ENCODE measurements at regions not wholly inside any gene's neighbourhood (a gene's known extent, or its start where the extent isn't known, plus 50 kb on each side); places are given as distances from the start of the nearest gene placed in this dataset.

DNA sequence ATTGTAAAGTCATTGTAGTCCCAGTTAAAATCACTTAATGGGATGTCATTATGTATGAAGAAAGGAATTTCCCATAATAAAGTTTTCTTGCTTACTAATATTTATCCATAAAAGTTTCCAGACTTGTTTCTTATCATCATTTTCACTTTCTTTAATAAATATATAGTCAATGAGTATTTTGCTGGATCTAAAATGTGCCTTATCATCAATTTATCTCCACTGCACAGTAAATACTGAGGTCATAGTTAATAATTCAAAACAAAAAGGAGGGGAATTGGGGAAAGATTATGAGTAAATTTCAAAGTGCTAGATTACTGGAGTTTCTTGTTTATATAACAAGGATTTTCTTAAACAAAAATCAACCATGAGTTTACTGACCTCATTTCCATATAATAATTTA lies 279.5 kb upstream of the DKK2 start:
- Histone ChIP-seq H3K4me3 (ENCODE audit: control extremely low read depth in 1 of 5, extremely low read depth in 1 of 5, insufficient read depth in 1 of 5, low read depth in 2 of 5, low read length in 4 of 5) (no peak overlapping the region), H3K79me2 (ENCODE audit: control insufficient read depth, insufficient read depth, low read length) (no peaks in the 10 kb centered on the region), H3K4me2 (replicated peaks; ENCODE audit: low read depth, low read length, poor library complexity, severe bottlenecking) (no peak overlapping the region), H3K36me3 (replicated peaks in 1 of 2; ENCODE audit: control extremely low read depth in 1 of 2, control insufficient read depth in 1 of 2, extremely low read depth in 1 of 2, insufficient read depth in 2 of 2, low read length in 1 of 2) (no peaks in the 10 kb centered on the region), H3K27ac (ENCODE audit: low read length in 2 of 2) (no peak overlapping the region), H4K20me1 (ENCODE audit: control insufficient read depth, insufficient read depth, low read length, poor library complexity, severe bottlenecking) (no peaks in the 10 kb centered on the region), H3K9ac (ENCODE audit: low read length) (no peak overlapping the region), H2AFZ (ENCODE audit: insufficient read depth, low read depth, low read length, poor library complexity, severe bottlenecking) (no peak overlapping the region), H3K27me3 (replicated peaks in 1 of 4; ENCODE audit: control extremely low read depth in 1 of 4, control insufficient read depth in 3 of 4, insufficient read depth in 4 of 4, low read length in 3 of 4) (no peaks in the 10 kb centered on the region), H3K9me3 (ENCODE audit: control extremely low read depth in 1 of 3, control insufficient read depth in 2 of 3, insufficient read depth in 1 of 3, low read length in 2 of 3) (no peaks in the 10 kb centered on the region), H3K4me1 (ENCODE audit: control insufficient read depth in 2 of 2, insufficient read depth in 2 of 2, low read length in 2 of 2) (no peaks in the 10 kb centered on the region)
- ChIA-PET CTCF (no interaction called here), POLR2A (no interaction called here)
- H3K4me1 Mint-ChIP-seq: no peaks in the 10 kb centered on the region
- no peak overlapping the region for H3K4me3 Mint-ChIP-seq
- intact Hi-C loops (cut with micrococcal nuclease): no loop called here
- DNase-seq (no peak), ATAC-seq (ENCODE audit: low read depth) (no peak)
- H3K9me3 Mint-ChIP-seq (ENCODE audit: insufficient read depth): no peaks in the 10 kb centered on the region
- no peaks in the 10 kb centered on the region for H3K27me3 Mint-ChIP-seq
- TF ChIP-seq, protein P1, sequence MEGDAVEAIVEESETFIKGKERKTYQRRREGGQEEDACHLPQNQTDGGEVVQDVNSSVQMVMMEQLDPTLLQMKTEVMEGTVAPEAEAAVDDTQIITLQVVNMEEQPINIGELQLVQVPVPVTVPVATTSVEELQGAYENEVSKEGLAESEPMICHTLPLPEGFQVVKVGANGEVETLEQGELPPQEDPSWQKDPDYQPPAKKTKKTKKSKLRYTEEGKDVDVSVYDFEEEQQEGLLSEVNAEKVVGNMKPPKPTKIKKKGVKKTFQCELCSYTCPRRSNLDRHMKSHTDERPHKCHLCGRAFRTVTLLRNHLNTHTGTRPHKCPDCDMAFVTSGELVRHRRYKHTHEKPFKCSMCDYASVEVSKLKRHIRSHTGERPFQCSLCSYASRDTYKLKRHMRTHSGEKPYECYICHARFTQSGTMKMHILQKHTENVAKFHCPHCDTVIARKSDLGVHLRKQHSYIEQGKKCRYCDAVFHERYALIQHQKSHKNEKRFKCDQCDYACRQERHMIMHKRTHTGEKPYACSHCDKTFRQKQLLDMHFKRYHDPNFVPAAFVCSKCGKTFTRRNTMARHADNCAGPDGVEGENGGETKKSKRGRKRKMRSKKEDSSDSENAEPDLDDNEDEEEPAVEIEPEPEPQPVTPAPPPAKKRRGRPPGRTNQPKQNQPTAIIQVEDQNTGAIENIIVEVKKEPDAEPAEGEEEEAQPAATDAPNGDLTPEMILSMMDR (IDR thresholded peaks at IDR 0.05): no peak
- H3K27ac Mint-ChIP-seq: no peak overlapping the region

DNA sequence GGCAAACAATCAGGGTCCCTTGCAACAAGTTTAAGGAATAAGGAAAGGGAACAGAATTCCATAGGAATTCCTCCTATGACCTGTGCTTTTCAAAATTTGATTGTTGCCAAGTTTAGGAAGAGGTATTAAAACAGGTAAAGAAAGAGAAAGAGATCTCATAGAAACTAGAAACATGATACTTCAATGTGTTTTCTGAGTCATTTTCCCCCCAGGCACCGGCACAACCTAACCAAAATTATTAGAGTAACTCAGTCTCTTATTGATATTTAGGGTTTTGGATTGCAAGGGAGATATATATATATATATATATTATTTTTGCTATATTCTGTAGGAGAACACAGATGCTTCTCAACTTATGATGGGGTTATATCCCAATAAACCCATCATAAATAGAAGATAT lies 278.0 kb upstream of the DKK2 start:
- no CpG with 5 or more reads among the region's 1 CpG for WGBS (ENCODE audit: insufficient coverage)
- no peak for ATAC-seq (ENCODE audit: low read depth)
- ChIA-PET POLR2A (no interaction called here), CTCF (no interaction called here)
- Histone ChIP-seq H3K9ac (ENCODE audit: low read length) (no peak overlapping the region), H2AFZ (ENCODE audit: insufficient read depth, low read depth, low read length, poor library complexity, severe bottlenecking) (no peak overlapping the region), H3K4me3 (ENCODE audit: control extremely low read depth in 1 of 5, extremely low read depth in 1 of 5, insufficient read depth in 1 of 5, low read depth in 2 of 5, low read length in 4 of 5) (no peak overlapping the region), H3K27me3 (replicated peaks in 1 of 4; ENCODE audit: control extremely low read depth in 1 of 4, control insufficient read depth in 3 of 4, insufficient read depth in 4 of 4, low read length in 3 of 4) (no peaks in the 10 kb centered on the region), H4K20me1 (ENCODE audit: control insufficient read depth, insufficient read depth, low read length, poor library complexity, severe bottlenecking) (no peaks in the 10 kb centered on the region), H3K4me2 (replicated peaks; ENCODE audit: low read depth, low read length, poor library complexity, severe bottlenecking) (no peak overlapping the region), H3K4me1 (ENCODE audit: control insufficient read depth in 2 of 2, insufficient read depth in 2 of 2, low read length in 2 of 2) (no peaks in the 10 kb centered on the region), H3K79me2 (ENCODE audit: control insufficient read depth, insufficient read depth, low read length) (no peaks in the 10 kb centered on the region), H3K27ac (ENCODE audit: low read length in 2 of 2) (no peak overlapping the region), H3K9me3 (ENCODE audit: control extremely low read depth in 1 of 3, control insufficient read depth in 2 of 3, insufficient read depth in 1 of 3, low read length in 2 of 3) (no peaks in the 10 kb centered on the region), H3K36me3 (replicated peaks in 1 of 2; ENCODE audit: control extremely low read depth in 1 of 2, control insufficient read depth in 1 of 2, extremely low read depth in 1 of 2, insufficient read depth in 2 of 2, low read length in 1 of 2) (no peaks in the 10 kb centered on the region)
- no peak overlapping the region for H3K27ac Mint-ChIP-seq
- DNase-seq: no peak
- H3K27me3 Mint-ChIP-seq: no peaks in the 10 kb centered on the region
- TF ChIP-seq, protein P1 (IDR thresholded peaks at IDR 0.05): no peak
- no peak for TF ChIP-seq EZH2 (IDR thresholded peaks at IDR 0.05; ENCODE audit: borderline replicate concordance, insufficient read depth, low read depth, low read length, poor library complexity, severe bottlenecking)
- intact Hi-C loops (cut with micrococcal nuclease): no loop called here
- H3K9me3 Mint-ChIP-seq (ENCODE audit: insufficient read depth): no peaks in the 10 kb centered on the region
- H3K4me3 Mint-ChIP-seq: no peak overlapping the region
- no peaks in the 10 kb centered on the region for H3K4me1 Mint-ChIP-seq

Measured in B cell (primary cell).